ENCODE measurements at regions not wholly inside any gene's neighbourhood (a gene's known extent, or its start where the extent isn't known, plus 50 kb on each side); places are given as distances from the start of the nearest gene placed in this dataset.

GRCh38 chr12:115558281-115558680 lies 719.2 kb downstream of the MED13L start:
- DNase-seq, result no peak
- Mint-ChIP-seq H3K9me3 (peaks cover 0 to 20% (median 3%) of the 10 kb centered on the region in 9 donors), H3K36me3 (no peaks in the 10 kb centered on the region), H3K4me1 (no peaks in the 10 kb centered on the region), H3K4me3 (no peak overlapping the region), H3K27me3 (peaks cover 0 to 7% (median 0%) of the 10 kb centered on the region in 5 donors), H3K27ac (no peak overlapping the region)
- POLR2A ChIA-PET, result no interaction called here
- no peak for ATAC-seq

- Mint-ChIP-seq H3K4me1 (no peaks in the 10 kb centered on the region), H3K36me3 (peaks cover 0 to 4% (median 0%) of the 10 kb centered on the region in 3 donors), H3K9me3 (peaks cover 0 to 19% (median 4%) of the 10 kb centered on the region in 9 donors), H3K4me3 (no peak overlapping the region), H3K27me3 (peaks cover 0 to 15% (median 2%) of the 10 kb centered on the region in 5 donors), H3K27ac (peak overlapping the region in 1 of 10 donors; percentile 66)
- POLR2A ChIA-PET, result no interaction called here
- DNase-seq (no peak), ATAC-seq (no peak)
Observed at GRCh38 chr12:115553622-115554021, 723.9 kb downstream of the MED13L start.

- POLR2A ChIA-PET, result no interaction called here
- Mint-ChIP-seq H3K9me3 (peaks cover 0 to 30% (median 5%) of the 10 kb centered on the region in 9 donors), H3K4me3 (no peak overlapping the region), H3K27me3 (peaks cover 0 to 7% (median 2%) of the 10 kb centered on the region in 5 donors), H3K36me3 (no peaks in the 10 kb centered on the region), H3K27ac (no peak overlapping the region), H3K4me1 (no peaks in the 10 kb centered on the region)
- ATAC-seq, result no peak
- no peak for DNase-seq
Observed at GRCh38 chr12:115543269-115543668, 734.2 kb downstream of the MED13L start.

GRCh38 chr12:115542656-115543055 lies 734.8 kb downstream of the MED13L start:
- H3K27me3 Mint-ChIP-seq, result peaks cover 0 to 7% (median 2%) of the 10 kb centered on the region in 5 donors
- ATAC-seq (no peak), DNase-seq (no peak)
- H3K9me3 Mint-ChIP-seq, result peaks cover 0 to 30% (median 6%) of the 10 kb centered on the region in 9 donors
- POLR2A ChIA-PET, result no interaction called here
- H3K27ac Mint-ChIP-seq, result no peak overlapping the region
- no peaks in the 10 kb centered on the region for H3K4me1 Mint-ChIP-seq
- H3K4me3 Mint-ChIP-seq, result no peak overlapping the region
- no peaks in the 10 kb centered on the region for H3K36me3 Mint-ChIP-seq

- ATAC-seq, result no peak
- H3K27ac Mint-ChIP-seq, result no peak overlapping the region
- POLR2A ChIA-PET, result no interaction called here
Observed at GRCh38 chr12:115541891-115542421, 735.5 kb downstream of the MED13L start.

GRCh38 chr12:115528466-115528865 lies 749.0 kb downstream of the MED13L start:
- H3K27me3 Mint-ChIP-seq, result no peaks in the 10 kb centered on the region
- POLR2A ChIA-PET, result no interaction called here
- ATAC-seq, result no peak
- H3K27ac Mint-ChIP-seq, result no peak overlapping the region
- H3K36me3 Mint-ChIP-seq, result no peaks in the 10 kb centered on the region
- no peak overlapping the region for H3K4me3 Mint-ChIP-seq
- no peaks in the 10 kb centered on the region for H3K4me1 Mint-ChIP-seq
- H3K9me3 Mint-ChIP-seq, result peaks cover 0 to 4% (median 0%) of the 10 kb centered on the region in 9 donors
- DNase-seq, result no peak

More at GRCh38 chr12:115541891-115542421, 735.5 kb downstream of the MED13L start:
- Mint-ChIP-seq H3K27me3 (peaks cover 0 to 7% (median 2%) of the 10 kb centered on the region in 5 donors), H3K4me3 (no peak overlapping the region), H3K4me1 (no peaks in the 10 kb centered on the region), H3K36me3 (peaks cover 0 to 4% (median 0%) of the 10 kb centered on the region in 3 donors), H3K9me3 (peaks cover 0 to 28% (median 8%) of the 10 kb centered on the region in 9 donors)
- no peak for DNase-seq

- H3K27me3 Mint-ChIP-seq, result no peaks in the 10 kb centered on the region
- H3K4me1 Mint-ChIP-seq, result no peaks in the 10 kb centered on the region
Observed at GRCh38 chr12:115521771-115522409, 755.6 kb downstream of the MED13L start.

GRCh38 chr12:115519887-115520286 lies 757.6 kb downstream of the MED13L start:
- Mint-ChIP-seq H3K27ac (no peak overlapping the region), H3K4me1 (no peaks in the 10 kb centered on the region), H3K4me3 (no peak overlapping the region), H3K36me3 (peaks cover 0 to 14% (median 0%) of the 10 kb centered on the region in 3 donors), H3K27me3 (peaks cover 0 to 3% (median 0%) of the 10 kb centered on the region in 5 donors), H3K9me3 (peaks cover 5 to 31% (median 14%) of the 10 kb centered on the region in 9 donors)
- POLR2A ChIA-PET, result no interaction called here
- ATAC-seq, result no peak
- DNase-seq, result no peak

More at GRCh38 chr12:115521771-115522409, 755.6 kb downstream of the MED13L start:
- POLR2A ChIA-PET, result no interaction called here
- Mint-ChIP-seq H3K9me3 (peaks cover 3 to 14% (median 11%) of the 10 kb centered on the region in 9 donors), H3K4me3 (no peak overlapping the region), H3K36me3 (peaks cover 0 to 10% (median 0%) of the 10 kb centered on the region in 3 donors), H3K27ac (no peak overlapping the region)
- DNase-seq (no peak), ATAC-seq (no peak)

GRCh38 chr12:115519359-115519758 lies 758.1 kb downstream of the MED13L start:
- Mint-ChIP-seq H3K4me3 (no peak overlapping the region), H3K27me3 (peaks cover 0 to 8% (median 0%) of the 10 kb centered on the region in 5 donors), H3K36me3 (peaks cover 0 to 19% (median 0%) of the 10 kb centered on the region in 3 donors), H3K27ac (no peak overlapping the region), H3K9me3 (peaks cover 5 to 36% (median 15%) of the 10 kb centered on the region in 9 donors), H3K4me1 (no peaks in the 10 kb centered on the region)
- ATAC-seq, result no peak
- POLR2A ChIA-PET, result no interaction called here
- no peak for DNase-seq

GRCh38 chr12:115517913-115518312 lies 759.6 kb downstream of the MED13L start:
- Mint-ChIP-seq H3K27ac (no peak overlapping the region), H3K27me3 (peaks cover 0 to 13% (median 1%) of the 10 kb centered on the region in 5 donors), H3K4me1 (no peaks in the 10 kb centered on the region), H3K36me3 (peaks cover 0 to 32% (median 0%) of the 10 kb centered on the region in 3 donors), H3K4me3 (no peak overlapping the region), H3K9me3 (peaks cover 8 to 50% (median 24%) of the 10 kb centered on the region in 9 donors)
- ATAC-seq, result no peak
- no peak for DNase-seq
- POLR2A ChIA-PET, result no interaction called here

GRCh38 chr12:115511986-115512711 lies 765.3 kb downstream of the MED13L start:
- Mint-ChIP-seq H3K36me3 (peaks cover 0 to 24% (median 0%) of the 10 kb centered on the region in 3 donors), H3K9me3 (peaks cover 8 to 54% (median 17%) of the 10 kb centered on the region in 9 donors), H3K4me1 (no peaks in the 10 kb centered on the region), H3K27ac (no peak overlapping the region), H3K4me3 (no peak overlapping the region), H3K27me3 (peaks cover 0 to 23% (median 9%) of the 10 kb centered on the region in 5 donors)
- POLR2A ChIA-PET, result no interaction called here
- no peak for ATAC-seq
- DNase-seq, result no peak

- H3K4me1 Mint-ChIP-seq, result no peaks in the 10 kb centered on the region
- DNase-seq (no peak), ATAC-seq (no peak)
- no peak overlapping the region for H3K4me3 Mint-ChIP-seq
- POLR2A ChIA-PET, result no interaction called here
- peaks cover 0 to 24% (median 0%) of the 10 kb centered on the region in 3 donors for H3K36me3 Mint-ChIP-seq
- H3K27me3 Mint-ChIP-seq, result peaks cover 0 to 23% (median 9%) of the 10 kb centered on the region in 5 donors
- H3K9me3 Mint-ChIP-seq, result peaks cover 8 to 62% (median 21%) of the 10 kb centered on the region in 9 donors
- H3K27ac Mint-ChIP-seq, result no peak overlapping the region
Observed at GRCh38 chr12:115511305-115511704, 766.2 kb downstream of the MED13L start.

- Mint-ChIP-seq H3K4me3 (no peak overlapping the region), H3K27me3 (peaks cover 0 to 12% (median 1%) of the 10 kb centered on the region in 5 donors), H3K4me1 (peaks cover 0 to 8% (median 6%) of the 10 kb centered on the region in 4 donors), H3K9me3 (peaks cover 5 to 52% (median 9%) of the 10 kb centered on the region in 9 donors), H3K36me3 (peaks cover 0 to 12% (median 0%) of the 10 kb centered on the region in 3 donors), H3K27ac (no peak overlapping the region)
- no peak for ATAC-seq
- no peak for DNase-seq
- POLR2A ChIA-PET, result no interaction called here
Observed at GRCh38 chr12:115508990-115509389, 768.5 kb downstream of the MED13L start.
